ENCODE measurements at regions not wholly inside any gene's neighbourhood (a gene's known extent, or its start where the extent isn't known, plus 50 kb on each side); places are given as distances from the start of the nearest gene placed in this dataset.

- DNase-seq (ENCODE audit: low read depth, low spot score) (no peak), FAIRE-seq (no peak)
- no peaks in the 10 kb centered on the region for H4K20me1 ChIP-seq (ENCODE audit: control insufficient read depth, extremely low read depth, insufficient read depth, low read length)
- H3K9me3 ChIP-seq (ENCODE audit: control insufficient read depth, low read depth, low read length) = no peaks in the 10 kb centered on the region
- H3K4me1 ChIP-seq (ENCODE audit: control insufficient read depth, extremely low read depth, insufficient read depth, low read length) = no peaks in the 10 kb centered on the region
- no peaks in the 10 kb centered on the region for H3K79me2 ChIP-seq (ENCODE audit: control insufficient read depth, insufficient read depth, low read length)
- TF ChIP-seq, protein P1, sequence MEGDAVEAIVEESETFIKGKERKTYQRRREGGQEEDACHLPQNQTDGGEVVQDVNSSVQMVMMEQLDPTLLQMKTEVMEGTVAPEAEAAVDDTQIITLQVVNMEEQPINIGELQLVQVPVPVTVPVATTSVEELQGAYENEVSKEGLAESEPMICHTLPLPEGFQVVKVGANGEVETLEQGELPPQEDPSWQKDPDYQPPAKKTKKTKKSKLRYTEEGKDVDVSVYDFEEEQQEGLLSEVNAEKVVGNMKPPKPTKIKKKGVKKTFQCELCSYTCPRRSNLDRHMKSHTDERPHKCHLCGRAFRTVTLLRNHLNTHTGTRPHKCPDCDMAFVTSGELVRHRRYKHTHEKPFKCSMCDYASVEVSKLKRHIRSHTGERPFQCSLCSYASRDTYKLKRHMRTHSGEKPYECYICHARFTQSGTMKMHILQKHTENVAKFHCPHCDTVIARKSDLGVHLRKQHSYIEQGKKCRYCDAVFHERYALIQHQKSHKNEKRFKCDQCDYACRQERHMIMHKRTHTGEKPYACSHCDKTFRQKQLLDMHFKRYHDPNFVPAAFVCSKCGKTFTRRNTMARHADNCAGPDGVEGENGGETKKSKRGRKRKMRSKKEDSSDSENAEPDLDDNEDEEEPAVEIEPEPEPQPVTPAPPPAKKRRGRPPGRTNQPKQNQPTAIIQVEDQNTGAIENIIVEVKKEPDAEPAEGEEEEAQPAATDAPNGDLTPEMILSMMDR (optimal IDR thresholded peaks at IDR 0.05 in 1 of 3, IDR thresholded peaks at IDR 0.05 in 1 of 3, conservative IDR thresholded peaks at IDR 0.05 in 1 of 3; ENCODE audit: extremely low read depth in 1 of 3, insufficient read depth in 2 of 3, low read length in 3 of 3) = no peak
- no peak for TF ChIP-seq EZH2 (IDR thresholded peaks at IDR 0.05; ENCODE audit: low read length)
- no peaks in the 10 kb centered on the region for H3K27me3 ChIP-seq (ENCODE audit: control insufficient read depth, extremely low read depth, insufficient read depth, low read length)
- no peak overlapping the region for H3K4me2 ChIP-seq (ENCODE audit: control insufficient read depth, extremely low read depth, insufficient read depth, low read depth, low read length)
- H3K27ac ChIP-seq (ENCODE audit: control insufficient read depth, insufficient read depth, low read length) = no peak overlapping the region
- no peak overlapping the region for H2AFZ ChIP-seq (ENCODE audit: control insufficient read depth, low read length)
- no peak overlapping the region for H3K9ac ChIP-seq (ENCODE audit: control insufficient read depth, extremely low read depth, insufficient read depth, low read length)
- no peaks in the 10 kb centered on the region for H3K9me1 ChIP-seq (ENCODE audit: control insufficient read depth, extremely low read depth, insufficient read depth, low read length)
- dilution Hi-C loops (cut with MboI; ENCODE audit: extremely low pct_ligation_motif_present, low sequenced_read_pairs) = no loop called here
- no peaks in the 10 kb centered on the region for H3K36me3 ChIP-seq (ENCODE audit: control insufficient read depth in 2 of 2, extremely low read depth in 1 of 2, insufficient read depth in 2 of 2, low read length in 2 of 2)
- no peak overlapping the region for H3K4me3 ChIP-seq (ENCODE audit: control insufficient read depth in 2 of 3, extremely low read depth in 1 of 3, insufficient read depth in 2 of 3, low read depth in 1 of 3, low read length in 3 of 3)
Measured at GRCh38 chr9:31027678-31028077, 1356.8 kb upstream of the ACO1 start.

DNA sequence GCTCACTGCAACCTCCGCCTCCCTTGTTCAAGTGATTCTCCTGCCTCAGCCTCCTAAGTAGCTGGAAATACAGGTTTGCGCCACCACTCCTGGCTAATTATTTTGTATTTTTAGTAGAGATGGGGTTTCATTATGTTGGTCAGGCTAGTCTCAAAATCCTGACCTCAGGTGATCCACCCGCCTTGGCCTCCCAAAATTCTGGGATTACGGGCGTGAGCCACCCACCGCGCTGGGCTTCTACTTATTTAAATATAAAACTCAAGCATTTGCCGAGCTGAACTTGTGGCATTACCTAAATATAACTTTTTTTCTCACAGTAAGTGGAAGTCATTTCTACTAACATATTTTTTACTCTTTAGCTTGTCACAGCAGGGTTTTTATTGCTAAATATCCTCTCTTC, 1356.3 kb upstream of the ACO1 start:
- TF ChIP-seq, protein P1 (optimal IDR thresholded peaks at IDR 0.05 in 1 of 3, IDR thresholded peaks at IDR 0.05 in 1 of 3, conservative IDR thresholded peaks at IDR 0.05 in 1 of 3; ENCODE audit: extremely low read depth in 1 of 3, insufficient read depth in 2 of 3, low read length in 3 of 3) = no peak
- no peak for TF ChIP-seq EZH2 (IDR thresholded peaks at IDR 0.05; ENCODE audit: low read length)
- Histone ChIP-seq H3K4me2 (ENCODE audit: control insufficient read depth, extremely low read depth, insufficient read depth, low read depth, low read length) (no peak overlapping the region), H3K79me2 (ENCODE audit: control insufficient read depth, insufficient read depth, low read length) (no peaks in the 10 kb centered on the region), H3K27me3 (ENCODE audit: control insufficient read depth, extremely low read depth, insufficient read depth, low read length) (no peaks in the 10 kb centered on the region), H4K20me1 (ENCODE audit: control insufficient read depth, extremely low read depth, insufficient read depth, low read length) (no peaks in the 10 kb centered on the region), H3K4me1 (ENCODE audit: control insufficient read depth, extremely low read depth, insufficient read depth, low read length) (no peaks in the 10 kb centered on the region), H3K9ac (ENCODE audit: control insufficient read depth, extremely low read depth, insufficient read depth, low read length) (no peak overlapping the region), H3K27ac (ENCODE audit: control insufficient read depth, insufficient read depth, low read length) (no peak overlapping the region), H3K9me3 (ENCODE audit: control insufficient read depth, low read depth, low read length) (no peaks in the 10 kb centered on the region), H2AFZ (ENCODE audit: control insufficient read depth, low read length) (no peak overlapping the region), H3K36me3 (ENCODE audit: control insufficient read depth in 2 of 2, extremely low read depth in 1 of 2, insufficient read depth in 2 of 2, low read length in 2 of 2) (no peaks in the 10 kb centered on the region), H3K4me3 (ENCODE audit: control insufficient read depth in 2 of 3, extremely low read depth in 1 of 3, insufficient read depth in 2 of 3, low read depth in 1 of 3, low read length in 3 of 3) (no peak overlapping the region), H3K9me1 (ENCODE audit: control insufficient read depth, extremely low read depth, insufficient read depth, low read length) (no peaks in the 10 kb centered on the region)
- FAIRE-seq (no peak), DNase-seq (ENCODE audit: low read depth, low spot score) (no peak)
- dilution Hi-C loops (cut with MboI; ENCODE audit: extremely low pct_ligation_motif_present, low sequenced_read_pairs) = no loop called here

All from keratinocyte (primary cell).